ENCODE measurements at regions not wholly inside any gene's neighbourhood (a gene's known extent, or its start where the extent isn't known, plus 50 kb on each side); places are given as distances from the start of the nearest gene placed in this dataset.

GRCh38 chr2:128813352-128814034, 494.8 kb upstream of the HS6ST1 start:
- H2AFZ ChIP-seq (ENCODE audit: low read depth, low read length) = no peak overlapping the region
- ChIA-PET CTCF (ENCODE audit: low intra/inter-chr PET ratio) (no interaction called here), POLR2A (no interaction called here)
- DNase-seq (ENCODE audit: extremely low read depth in 1 of 4, low spot score in 3 of 4) (no peak), ATAC-seq (no peak), FAIRE-seq (no peak)
- H3K4me3 ChIP-seq = no peak overlapping the region
- in situ Hi-C loops (cut with MboI) (no loop called here), intact Hi-C loops (cut with micrococcal nuclease) (no loop called here)
- no peaks in the 10 kb centered on the region for H3K4me1 ChIP-seq (replicated peaks in 1 of 2; ENCODE audit: control insufficient read depth in 2 of 2, insufficient read depth in 2 of 2, low read length in 2 of 2)
- no peak overlapping the region for H3K4me2 ChIP-seq (ENCODE audit: insufficient read depth, low read length)
- TF ChIP-seq PCBP2 (IDR thresholded peaks at IDR 0.05; ENCODE audit: low read depth, low read length, poor library complexity, severe bottlenecking) = no peak
- TF ChIP-seq, protein P1, sequence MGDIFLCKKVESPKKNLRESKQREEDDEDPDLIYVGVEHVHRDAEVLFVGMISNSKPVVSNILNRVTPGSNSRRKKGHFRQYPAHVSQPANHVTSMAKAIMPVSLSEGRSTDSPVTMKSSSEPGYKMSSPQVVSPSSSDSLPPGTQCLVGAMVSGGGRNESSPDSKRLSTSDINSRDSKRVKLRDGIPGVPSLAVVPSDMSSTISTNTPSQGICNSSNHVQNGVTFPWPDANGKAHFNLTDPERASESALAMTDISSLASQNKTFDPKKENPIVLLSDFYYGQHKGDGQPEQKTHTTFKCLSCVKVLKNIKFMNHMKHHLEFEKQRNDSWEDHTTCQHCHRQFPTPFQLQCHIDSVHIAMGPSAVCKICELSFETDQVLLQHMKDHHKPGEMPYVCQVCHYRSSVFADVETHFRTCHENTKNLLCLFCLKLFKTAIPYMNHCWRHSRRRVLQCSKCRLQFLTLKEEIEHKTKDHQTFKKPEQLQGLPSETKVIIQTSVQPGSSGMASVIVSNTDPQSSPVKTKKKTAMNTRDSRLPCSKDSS (IDR thresholded peaks at IDR 0.05; ENCODE audit: low read depth, partially characterized antibody) = no peak
- no peaks in the 10 kb centered on the region for H4K20me1 ChIP-seq (replicated peaks; ENCODE audit: control insufficient read depth, insufficient read depth, low read length)
- no peaks in the 10 kb centered on the region for H3K79me2 ChIP-seq (ENCODE audit: control insufficient read depth, insufficient read depth, low read length)
- no TSS peak for BruUV-seq (replicated peaks)
- no peaks in the 10 kb centered on the region; a peak in 1 of 5 replicates for H3K27me3 ChIP-seq (ENCODE audit: control insufficient read depth in 2 of 2, insufficient read depth in 2 of 2, low read length in 2 of 2)
- no peaks in the 10 kb centered on the region for H3K36me3 ChIP-seq (ENCODE audit: control insufficient read depth, insufficient read depth, low read length)
- H3K9ac ChIP-seq (ENCODE audit: insufficient read depth in 1 of 2, low read depth in 2 of 2, low read length in 2 of 2) = no peak overlapping the region
- no peaks in the 10 kb centered on the region for H3K9me3 ChIP-seq (replicated peaks; ENCODE audit: control insufficient read depth, insufficient read depth, low read depth, low read length)
- no peak overlapping the region for H3K27ac ChIP-seq (ENCODE audit: extremely low read depth, low read depth, low read length)
- no peaks in the 10 kb centered on the region for H3K9me1 ChIP-seq (ENCODE audit: control insufficient read depth, insufficient read depth, low read length)
- 3% methylated on average over 7 of the region's 7 CpGs for WGBS (ENCODE audit: insufficient coverage, low coverage, missing lambda C conversion rate)

DNA sequence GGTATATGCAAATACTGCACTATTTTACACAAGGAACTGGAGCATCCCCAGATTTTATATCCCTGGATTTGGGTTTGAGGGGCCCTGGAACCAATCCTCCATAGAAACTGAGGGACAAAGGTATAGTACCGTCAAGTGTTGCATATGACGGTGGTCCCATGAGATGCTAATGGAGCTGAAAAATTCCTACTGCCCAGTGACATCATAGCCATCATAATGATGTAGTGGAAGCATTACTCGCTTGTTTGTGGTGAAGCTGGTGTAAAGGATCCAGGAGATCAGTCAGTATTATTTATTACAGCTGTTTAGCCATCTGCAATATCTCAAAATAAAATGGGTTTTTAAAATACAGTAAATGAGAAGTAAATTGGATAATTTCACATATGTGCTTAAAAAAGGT, 496.6 kb upstream of the HS6ST1 start:
- intact Hi-C loops (cut with micrococcal nuclease) = no loop called here
- 2% methylated on average over 3 of the region's 3 CpGs for WGBS (ENCODE audit: insufficient coverage, low coverage, missing lambda C conversion rate)
- Histone ChIP-seq H3K36me3 (ENCODE audit: control insufficient read depth, insufficient read depth, low read length) (no peaks in the 10 kb centered on the region), H3K9me3 (replicated peaks; ENCODE audit: control insufficient read depth, insufficient read depth, low read depth, low read length) (no peaks in the 10 kb centered on the region), H3K27ac (ENCODE audit: extremely low read depth, low read depth, low read length) (no peak overlapping the region), H3K9ac (ENCODE audit: insufficient read depth in 1 of 2, low read depth in 2 of 2, low read length in 2 of 2) (no peak overlapping the region), H2AFZ (ENCODE audit: low read depth, low read length) (no peak overlapping the region), H3K4me3 (no peak overlapping the region), H3K4me2 (ENCODE audit: insufficient read depth, low read length) (no peak overlapping the region), H3K79me2 (ENCODE audit: control insufficient read depth, insufficient read depth, low read length) (no peaks in the 10 kb centered on the region), H3K9me1 (ENCODE audit: control insufficient read depth, insufficient read depth, low read length) (no peaks in the 10 kb centered on the region), H4K20me1 (replicated peaks; ENCODE audit: control insufficient read depth, insufficient read depth, low read length) (no peaks in the 10 kb centered on the region), H3K27me3 (ENCODE audit: control insufficient read depth in 2 of 2, insufficient read depth in 2 of 2, low read length in 2 of 2) (peaks cover 0 to 3% of the 10 kb centered on the region in 2 experiments; a peak in 1 of 5 replicates), H3K4me1 (replicated peaks in 1 of 2; ENCODE audit: control insufficient read depth in 2 of 2, insufficient read depth in 2 of 2, low read length in 2 of 2) (no peaks in the 10 kb centered on the region)
- DNase-seq (ENCODE audit: extremely low read depth in 1 of 4, low spot score in 3 of 4) (no peak), FAIRE-seq (no peak), ATAC-seq (no peak)
- no TSS peak for BruUV-seq (replicated peaks)
- CTCF ChIA-PET (ENCODE audit: low intra/inter-chr PET ratio) = no interaction called here
- in situ Hi-C loops (cut with MboI) = no loop called here
- POLR2A ChIA-PET = no interaction called here
- TF ChIP-seq RBFOX2 (IDR thresholded peaks at IDR 0.05; ENCODE audit: low read depth, low read length) = no peak
- no peak for TF ChIP-seq POLR3A (IDR thresholded peaks at IDR 0.05; ENCODE audit: borderline replicate concordance, extremely low read depth, insufficient read depth, insufficient read length)
- no peak for TF ChIP-seq BCL6 (CRISPR knock-in tag; IDR thresholded peaks at IDR 0.05)
